HUES6 (cell line): ENCODE measurements at regions not wholly inside any gene's neighbourhood (a gene's known extent, or its start where the extent isn't known, plus 50 kb on each side); places are given as distances from the start of the nearest gene placed in this dataset.

Source experiments
- H3K27ac ChIP-seq: 2 replicates; pipeline ENCODE4 v1.7.0; 2013; ENCODE audit warnings: low read depth, mild to moderate bottlenecking, low read length, inconsistent platforms
- H3K27me3 ChIP-seq: 2 replicates; pipeline ENCODE4 v1.6.1; 2013; ENCODE audit warnings: low read length; ENCODE audit not compliant: control insufficient read depth, insufficient read depth
- H3K36me3 ChIP-seq: 2 replicates; pipeline ENCODE4 v1.6.1; 2013; ENCODE audit warnings: low read length; ENCODE audit not compliant: control insufficient read depth, insufficient read depth
- H3K4me1 ChIP-seq: 2 replicates; pipeline ENCODE4 v1.6.1; 2013; ENCODE audit warnings: low read length; ENCODE audit not compliant: control insufficient read depth, insufficient read depth
- H3K4me3 ChIP-seq: 2 replicates; pipeline ENCODE4 v1.5.1; 2013; ENCODE audit warnings: low read depth, low read length
- H3K9ac ChIP-seq: one replicate; pipeline ENCODE4 v1.6.1; 2013; ENCODE audit warnings: mild to moderate bottlenecking, low read length
- H3K9me3 ChIP-seq: 2 replicates; pipeline ENCODE4 v1.6.1; 2013; ENCODE audit warnings: low read depth, low read length; ENCODE audit not compliant: control insufficient read depth, insufficient read depth

DNA sequence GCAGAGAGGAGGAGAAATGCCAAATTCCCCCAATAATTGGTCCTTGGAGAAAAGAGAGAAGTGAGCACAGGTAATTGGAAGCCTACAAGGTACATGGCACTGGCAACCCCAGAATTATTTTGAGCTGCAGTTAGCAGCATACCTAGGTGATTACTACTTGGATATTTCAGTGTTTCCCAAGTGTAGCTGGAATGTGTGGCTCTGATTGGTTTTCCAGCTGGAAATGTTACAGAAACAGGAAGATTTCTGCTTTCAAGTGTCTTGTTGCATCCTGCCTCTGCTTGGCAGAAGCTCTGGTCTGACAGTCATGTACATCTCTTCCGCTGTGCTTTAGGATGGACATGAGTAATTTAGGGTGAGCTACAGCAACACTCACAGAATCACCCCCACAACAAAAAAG is 262.1 kb downstream of the ENC1 start:
- H3K27ac ChIP-seq, result no peak overlapping the region
- H3K36me3 ChIP-seq, result no peaks in the 10 kb centered on the region
- H3K4me1 ChIP-seq, result peaks cover 5% of the 10 kb centered on the region; the same call in 1 of the 2 replicates
- no peak overlapping the region for H3K4me3 ChIP-seq
- no peaks in the 10 kb centered on the region for H3K9me3 ChIP-seq
- no peak overlapping the region for H3K9ac ChIP-seq
- H3K27me3 ChIP-seq, result no peaks in the 10 kb centered on the region

DNA sequence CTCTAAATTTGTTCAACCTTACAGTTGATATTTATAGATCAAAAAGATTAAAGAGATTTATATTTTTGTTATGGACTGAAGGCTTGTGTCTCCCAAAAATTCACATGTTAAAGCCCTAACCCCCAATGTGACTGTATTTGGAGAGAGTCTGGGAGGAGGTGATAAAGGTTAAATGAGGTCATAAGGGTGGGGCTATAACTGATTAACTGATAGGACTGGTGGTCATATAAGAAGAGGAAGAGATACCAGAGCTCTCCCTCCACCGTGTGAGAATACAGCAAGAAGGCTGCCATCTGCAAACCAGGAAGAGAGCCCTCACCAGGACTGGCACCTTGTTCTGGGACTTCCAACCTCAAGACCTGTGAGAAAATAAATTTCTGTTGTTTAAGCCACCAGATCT is 264.3 kb downstream of the ENC1 start:
- H3K27ac ChIP-seq, result no peak overlapping the region
- H3K9me3 ChIP-seq, result no peaks in the 10 kb centered on the region
- no peaks in the 10 kb centered on the region for H3K27me3 ChIP-seq
- H3K4me3 ChIP-seq, result no peak overlapping the region
- H3K36me3 ChIP-seq, result no peaks in the 10 kb centered on the region
- H3K4me1 ChIP-seq, result no peaks in the 10 kb centered on the region
- H3K9ac ChIP-seq, result no peak overlapping the region

- Histone ChIP-seq H3K4me1 (no peaks in the 10 kb centered on the region), H3K27ac (no peak overlapping the region), H3K9ac (no peak overlapping the region), H3K9me3 (no peaks in the 10 kb centered on the region), H3K36me3 (no peaks in the 10 kb centered on the region), H3K4me3 (no peak overlapping the region), H3K27me3 (no peaks in the 10 kb centered on the region)
Observed at GRCh38 chr5:74375271-74375670, 265.3 kb downstream of the ENC1 start.

DNA sequence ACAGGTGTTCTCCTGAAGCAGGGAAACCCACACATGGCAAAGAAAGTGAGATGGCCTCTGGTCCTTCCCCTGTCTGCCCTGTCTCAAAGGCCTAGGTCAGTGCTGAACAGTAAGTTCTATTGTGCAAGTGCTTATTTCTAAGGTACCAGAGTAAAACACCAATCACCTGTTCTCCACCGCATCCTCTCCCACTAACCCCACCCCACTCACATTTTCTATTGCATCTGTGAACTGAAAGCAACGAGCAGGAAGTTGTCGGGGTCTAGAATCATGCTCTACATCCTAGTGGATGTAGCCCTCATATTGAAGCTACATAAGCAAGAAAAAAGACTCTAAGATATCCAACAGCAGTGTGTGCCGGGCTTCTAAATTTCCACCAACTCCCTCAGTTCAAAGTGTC is 265.9 kb downstream of the ENC1 start:
- H3K9me3 ChIP-seq, result no peaks in the 10 kb centered on the region
- H3K27ac ChIP-seq, result no peak overlapping the region
- H3K4me3 ChIP-seq, result no peak overlapping the region
- H3K9ac ChIP-seq, result no peak overlapping the region
- no peaks in the 10 kb centered on the region for H3K27me3 ChIP-seq
- no peaks in the 10 kb centered on the region for H3K4me1 ChIP-seq
- no peaks in the 10 kb centered on the region for H3K36me3 ChIP-seq

DNA sequence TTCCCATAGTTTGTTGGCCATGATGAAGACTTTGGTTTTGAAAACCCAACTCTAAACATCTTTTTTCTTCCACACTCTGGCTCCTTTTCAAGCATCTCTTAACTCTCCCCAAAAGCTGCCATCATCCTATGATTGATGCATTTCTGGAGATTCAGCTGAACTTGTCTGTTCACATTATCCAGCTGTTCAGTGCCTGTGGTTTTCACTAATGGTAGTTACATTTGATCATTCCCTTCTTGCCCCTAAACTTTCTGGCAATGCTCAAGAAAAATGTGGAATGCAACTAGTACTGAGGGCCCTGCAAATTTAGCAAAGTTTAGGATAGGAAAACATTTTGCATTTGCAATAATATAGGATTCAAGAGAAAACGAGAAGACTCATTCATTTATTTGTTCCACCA is 267.5 kb downstream of the ENC1 start:
- no peaks in the 10 kb centered on the region for H3K36me3 ChIP-seq
- no peak overlapping the region for H3K4me3 ChIP-seq
- no peaks in the 10 kb centered on the region for H3K9me3 ChIP-seq
- no peaks in the 10 kb centered on the region for H3K27me3 ChIP-seq
- H3K9ac ChIP-seq, result no peak overlapping the region
- no peaks in the 10 kb centered on the region for H3K4me1 ChIP-seq
- no peak overlapping the region for H3K27ac ChIP-seq

GRCh38 chr5:74372502-74373064 is 267.9 kb downstream of the ENC1 start:
- Histone ChIP-seq H3K9ac (no peak overlapping the region), H3K4me1 (peaks cover 2% of the 10 kb centered on the region; the same call in 1 of the 2 replicates), H3K27me3 (no peaks in the 10 kb centered on the region), H3K27ac (no peak overlapping the region), H3K36me3 (no peaks in the 10 kb centered on the region), H3K4me3 (no peak overlapping the region), H3K9me3 (no peaks in the 10 kb centered on the region)

DNA sequence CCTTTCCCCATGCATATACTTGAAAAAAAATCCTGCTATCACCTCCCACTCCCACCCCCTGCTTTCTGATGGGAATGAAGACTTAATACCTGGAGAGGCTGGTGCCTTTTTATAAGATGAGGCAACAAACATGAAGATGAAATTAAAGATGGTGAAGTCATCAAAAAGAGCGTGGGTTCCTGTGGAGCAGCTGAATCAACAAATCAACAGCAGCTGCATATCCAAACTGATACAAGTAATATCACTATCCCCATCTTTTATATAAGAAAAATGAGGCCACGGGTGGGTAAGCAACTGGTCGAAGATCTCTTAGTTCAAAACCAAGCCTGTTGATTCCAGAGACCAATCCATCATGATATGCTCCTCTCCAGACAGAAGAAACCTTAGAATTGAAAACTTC is 268.5 kb downstream of the ENC1 start:
- Histone ChIP-seq H3K27ac (no peak overlapping the region), H3K36me3 (no peaks in the 10 kb centered on the region), H3K27me3 (no peaks in the 10 kb centered on the region), H3K9me3 (no peaks in the 10 kb centered on the region), H3K4me1 (peaks cover 8% of the 10 kb centered on the region; the same call in 1 of the 2 replicates), H3K4me3 (no peak overlapping the region), H3K9ac (no peak overlapping the region)

DNA sequence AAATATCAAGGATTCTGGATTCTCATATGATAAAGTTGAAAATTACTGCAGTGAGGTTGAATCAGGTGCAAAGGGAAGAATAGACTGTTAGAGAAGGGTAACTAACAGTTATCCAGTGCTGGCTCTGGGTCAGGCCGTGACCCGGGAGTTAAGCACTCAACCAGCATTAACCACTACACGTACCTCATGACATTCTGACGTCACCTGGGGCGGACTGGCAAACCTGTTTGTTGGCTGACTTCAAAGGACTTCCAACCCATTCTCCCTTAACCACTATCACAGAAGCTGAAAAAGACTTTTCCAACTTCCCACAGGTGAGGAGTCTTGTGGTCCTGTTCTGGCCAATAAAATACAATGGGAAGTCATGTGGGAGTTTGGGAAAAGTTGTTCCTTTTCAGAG is 268.9 kb downstream of the ENC1 start:
- no peaks in the 10 kb centered on the region for H3K36me3 ChIP-seq
- no peak overlapping the region for H3K4me3 ChIP-seq
- no peaks in the 10 kb centered on the region for H3K9me3 ChIP-seq
- no peaks in the 10 kb centered on the region for H3K27me3 ChIP-seq
- no peak overlapping the region for H3K27ac ChIP-seq
- no peak overlapping the region for H3K9ac ChIP-seq
- H3K4me1 ChIP-seq, result peaks cover 8% of the 10 kb centered on the region; the same call in 1 of the 2 replicates

DNA sequence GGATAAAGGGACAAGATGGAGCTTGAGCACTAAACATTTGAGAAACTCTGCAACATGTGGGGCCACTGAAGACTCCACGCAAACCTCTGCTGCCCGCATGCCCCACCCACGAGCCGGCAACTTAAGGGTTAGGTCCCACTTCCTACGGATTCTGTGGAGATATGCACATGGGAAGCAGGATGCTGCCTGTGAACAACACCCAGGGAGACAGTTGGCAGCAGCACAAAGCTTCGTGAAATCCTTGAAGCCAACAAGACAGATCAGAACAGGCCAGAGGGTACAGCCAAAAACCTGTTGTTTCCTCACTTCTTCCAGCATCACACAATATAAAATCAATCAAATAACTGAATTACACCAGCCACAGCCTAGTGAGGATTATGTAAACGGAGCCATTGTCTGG is 270.4 kb downstream of the ENC1 start:
- H3K9ac ChIP-seq, result no peak overlapping the region
- H3K36me3 ChIP-seq, result no peaks in the 10 kb centered on the region
- H3K4me1 ChIP-seq, result peaks cover 8% of the 10 kb centered on the region; the same call in 1 of the 2 replicates
- no peak overlapping the region for H3K4me3 ChIP-seq
- no peaks in the 10 kb centered on the region for H3K9me3 ChIP-seq
- H3K27ac ChIP-seq, result no peak overlapping the region
- H3K27me3 ChIP-seq, result no peaks in the 10 kb centered on the region

GRCh38 chr5:74369173-74369572 is 271.4 kb downstream of the ENC1 start:
- Histone ChIP-seq H3K27me3 (no peaks in the 10 kb centered on the region), H3K9me3 (no peaks in the 10 kb centered on the region), H3K4me1 (peaks cover 8% of the 10 kb centered on the region; the same call in 1 of the 2 replicates), H3K9ac (no peak overlapping the region), H3K36me3 (no peaks in the 10 kb centered on the region), H3K4me3 (no peak overlapping the region), H3K27ac (no peak overlapping the region)

- no peak overlapping the region for H3K4me3 ChIP-seq
- no peaks in the 10 kb centered on the region for H3K9me3 ChIP-seq
- no peak overlapping the region for H3K9ac ChIP-seq
- no peaks in the 10 kb centered on the region for H3K27me3 ChIP-seq
- no peaks in the 10 kb centered on the region for H3K36me3 ChIP-seq
- H3K27ac ChIP-seq, result no peak overlapping the region
- peaks cover 8% of the 10 kb centered on the region; the same call in 1 of the 2 replicates for H3K4me1 ChIP-seq
Observed at GRCh38 chr5:74367934-74368333, 272.6 kb downstream of the ENC1 start.
